Adipocyte (in vitro differentiated cells): ENCODE measurements at regions not wholly inside any gene's neighbourhood (a gene's known extent, or its start where the extent isn't known, plus 50 kb on each side); places are given as distances from the start of the nearest gene placed in this dataset.
A peak's percentile ranks its signal among the peaks of the same experiment; 100 is the strongest.
"Not testable (repeated sequence)": the region's sequence is repeated elsewhere in the genome, so short reads cannot be mapped to it uniquely, and the experiment has no call there.

Experiments
- DNase-seq: peaks from one replicate; pipeline ENCODE4 v3.0.0-alpha.2; 2015; ENCODE audit warnings: low read depth
- H3K27me3 ChIP-seq: replicated peaks from 2 replicates; pipeline ENCODE4 v1.7.0; 2013; ENCODE audit warnings: mild to moderate bottlenecking, low read length, moderate library complexity; ENCODE audit not compliant: control insufficient read depth, insufficient read depth
- H3K36me3 ChIP-seq: 2 replicates; pipeline ENCODE4 v1.7.0; 2013; ENCODE audit warnings: low read length, mild to moderate bottlenecking, moderate library complexity; ENCODE audit not compliant: control insufficient read depth, insufficient read depth, severe bottlenecking
- H3K4me1 ChIP-seq: 2 replicates; pipeline ENCODE4 v1.7.0; 2013; ENCODE audit warnings: mild to moderate bottlenecking, low read length, moderate library complexity; ENCODE audit not compliant: control insufficient read depth, insufficient read depth
- H3K4me3 ChIP-seq: 2 replicates; pipeline ENCODE4 v1.7.0; 2013; ENCODE audit warnings: mild to moderate bottlenecking, low read length, moderate library complexity
- H3K9ac ChIP-seq: 2 replicates; pipeline ENCODE4 v1.7.0; 2013; ENCODE audit warnings: mild to moderate bottlenecking, low read length, moderate library complexity
- H3K9me3 ChIP-seq: 2 replicates; pipeline ENCODE4 v1.7.0; 2013; ENCODE audit warnings: mild to moderate bottlenecking, low read length, moderate library complexity; ENCODE audit not compliant: control insufficient read depth

- not testable (repeated sequence) for H3K27me3 ChIP-seq, DNase-seq, H3K36me3 ChIP-seq, H3K9ac ChIP-seq, H3K4me1 ChIP-seq, H3K9me3 ChIP-seq, H3K4me3 ChIP-seq
These were observed 103.3 kb downstream of the DEFB131A start for GRCh38 chr4:9547470-9547869.

DNA sequence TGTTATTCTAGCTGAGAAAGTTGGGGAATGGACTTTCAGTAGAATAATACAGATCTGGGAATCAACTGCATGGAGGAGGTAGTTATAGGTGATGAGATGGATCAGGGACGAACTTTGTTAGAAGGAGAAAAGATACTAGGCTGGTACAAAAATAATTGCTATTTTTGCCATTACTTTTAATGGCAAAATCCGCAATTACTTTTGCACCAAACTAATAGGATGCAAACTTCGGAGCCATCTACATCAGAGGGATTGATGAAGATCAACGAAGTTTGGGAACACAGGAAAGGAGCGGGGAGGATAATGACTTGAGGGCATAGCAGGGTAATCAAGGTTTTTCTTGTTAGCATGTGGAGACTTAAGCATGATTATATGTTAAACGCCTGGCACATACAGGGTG is 111.9 kb downstream of the DEFB131A start:
- H3K36me3 ChIP-seq, H3K4me3 ChIP-seq, H3K9ac ChIP-seq, H3K27me3 ChIP-seq, H3K4me1 ChIP-seq, DNase-seq, H3K9me3 ChIP-seq: not testable (repeated sequence)

DNA sequence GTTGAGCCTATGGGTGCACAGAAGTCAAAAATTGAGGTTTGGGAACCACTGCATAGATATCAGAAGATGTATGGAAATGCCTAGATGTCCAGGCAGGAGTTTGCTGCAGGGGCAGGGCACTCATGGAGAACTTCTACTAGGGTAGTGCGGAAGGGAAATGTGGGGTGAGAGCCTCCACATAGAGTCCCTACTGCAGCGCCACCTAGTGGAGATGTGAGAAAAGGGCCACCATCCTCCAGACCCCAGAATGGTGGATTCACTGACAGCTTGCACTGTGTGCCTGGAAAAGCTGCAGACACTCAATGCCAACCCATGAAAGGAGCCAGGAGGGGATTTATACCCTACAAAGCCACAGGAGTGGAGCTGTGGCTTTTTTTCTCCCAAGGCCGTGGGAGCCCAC is 133.7 kb downstream of the DEFB131A start:
- not testable (repeated sequence) for H3K36me3 ChIP-seq, DNase-seq, H3K4me3 ChIP-seq, H3K9ac ChIP-seq, H3K4me1 ChIP-seq, H3K9me3 ChIP-seq, H3K27me3 ChIP-seq

DNA sequence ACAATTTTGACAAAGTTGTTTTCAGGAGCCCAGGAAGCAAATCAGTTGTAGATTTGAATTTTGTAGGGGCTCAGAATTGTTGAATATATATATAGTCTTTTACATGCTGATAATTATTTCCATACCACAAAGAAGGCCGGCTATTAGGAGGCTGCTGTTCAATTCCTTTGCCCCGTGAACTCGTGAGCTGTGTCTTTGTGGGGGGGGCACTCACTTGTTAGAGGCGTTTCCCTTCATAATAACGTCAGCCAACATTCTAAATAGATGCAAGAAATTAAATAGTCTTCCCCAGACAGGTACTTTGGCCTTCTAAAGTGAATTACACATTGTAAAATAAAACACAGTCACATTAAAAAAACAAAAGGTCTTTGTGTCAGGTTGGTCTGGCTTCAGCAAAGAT is 138.7 kb downstream of the DEFB131A start:
- DNase-seq = not testable (repeated sequence)

DNA sequence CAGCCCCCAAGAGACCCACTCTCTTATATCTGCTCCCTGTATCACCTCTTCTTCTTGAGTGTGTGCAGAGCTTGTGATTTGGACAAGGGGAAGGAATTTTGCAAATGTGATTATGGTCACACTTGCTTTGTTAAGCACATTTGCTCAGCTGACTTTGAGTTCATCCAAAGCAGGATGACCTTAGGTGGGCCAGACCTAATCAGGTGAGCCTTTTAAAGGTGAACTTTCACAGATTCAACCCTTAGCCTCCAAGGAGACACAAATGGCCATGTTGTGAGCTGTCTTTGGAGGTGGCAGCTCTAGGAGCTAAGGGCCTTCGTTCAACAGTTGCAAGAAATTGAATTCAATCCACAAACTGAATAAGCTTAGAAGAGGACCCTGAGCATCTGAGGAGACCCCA is 147.8 kb downstream of the DEFB131A start:
- H3K9ac ChIP-seq = no peak overlapping the region
- no peaks in the 10 kb centered on the region for H3K9me3 ChIP-seq
- no peaks in the 10 kb centered on the region for H3K4me1 ChIP-seq
- H3K4me3 ChIP-seq = no peak overlapping the region
- DNase-seq = no peak
- no peaks in the 10 kb centered on the region for H3K36me3 ChIP-seq
- H3K27me3 ChIP-seq = no peaks in the 10 kb centered on the region

More for the DNA sequence above, 138.7 kb downstream of the DEFB131A start:
- H3K27me3 ChIP-seq, H3K9me3 ChIP-seq, H3K36me3 ChIP-seq, H3K4me3 ChIP-seq, H3K9ac ChIP-seq, H3K4me1 ChIP-seq: not testable (repeated sequence)

DNA sequence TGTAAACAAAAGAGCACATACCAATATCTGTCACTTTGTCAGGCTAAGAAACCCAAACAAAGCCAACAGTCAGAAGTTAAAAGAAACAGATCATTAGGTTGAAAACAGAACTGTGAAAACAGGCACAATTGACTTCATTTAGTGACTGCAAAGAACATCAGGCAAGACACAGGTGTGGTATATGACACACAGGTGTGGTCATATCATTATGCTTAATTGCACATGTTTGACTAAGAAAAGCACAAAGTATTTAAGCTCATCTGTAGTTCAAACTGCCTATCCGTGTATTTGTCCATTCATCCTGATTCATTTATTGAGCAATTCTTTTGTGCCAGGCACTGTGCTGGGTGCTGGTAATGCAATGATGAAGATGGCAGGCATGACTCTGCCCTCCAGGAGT is 150.7 kb downstream of the DEFB131A start:
- Histone ChIP-seq H3K27me3 (no peaks in the 10 kb centered on the region), H3K36me3 (no peaks in the 10 kb centered on the region), H3K4me1 (no peaks in the 10 kb centered on the region), H3K9ac (no peak overlapping the region), H3K9me3 (no peaks in the 10 kb centered on the region), H3K4me3 (no peak overlapping the region)
- no peak for DNase-seq

GRCh38 chr4:9595531-9595930 is 151.3 kb downstream of the DEFB131A start:
- H3K27me3 ChIP-seq, H3K9ac ChIP-seq, H3K9me3 ChIP-seq, H3K4me3 ChIP-seq, DNase-seq, H3K4me1 ChIP-seq, H3K36me3 ChIP-seq: not testable (repeated sequence)

GRCh38 chr4:9599266-9599665 is 155.1 kb downstream of the DEFB131A start:
- no peak overlapping the region for H3K9ac ChIP-seq
- no peaks in the 10 kb centered on the region for H3K36me3 ChIP-seq
- H3K9me3 ChIP-seq = no peaks in the 10 kb centered on the region
- H3K27me3 ChIP-seq = no peaks in the 10 kb centered on the region
- DNase-seq = no peak
- no peaks in the 10 kb centered on the region for H3K4me1 ChIP-seq
- no peak overlapping the region for H3K4me3 ChIP-seq

DNA sequence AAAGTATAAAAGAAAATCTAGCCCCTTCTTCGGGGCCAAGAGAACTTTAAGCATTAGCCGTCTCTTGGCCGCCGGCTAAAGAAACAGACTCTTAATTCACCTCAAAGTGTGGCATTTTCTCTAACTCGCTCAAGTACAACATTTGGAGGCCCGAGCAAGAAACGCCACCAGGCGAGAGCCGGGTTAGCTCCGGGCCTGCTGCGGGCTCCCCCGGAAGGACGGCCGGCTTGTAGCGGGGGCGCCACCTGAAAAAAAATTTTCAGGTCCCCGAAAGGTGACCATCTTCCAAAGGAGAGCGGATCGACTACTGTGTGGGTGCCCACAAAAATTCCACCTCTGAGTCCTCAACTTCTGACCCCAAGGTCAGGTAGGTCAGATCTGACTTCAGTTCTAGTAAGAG is 156.0 kb downstream of the DEFB131A start:
- Histone ChIP-seq H3K9ac (no peak overlapping the region), H3K4me1 (no peaks in the 10 kb centered on the region), H3K27me3 (no peaks in the 10 kb centered on the region), H3K9me3 (no peaks in the 10 kb centered on the region), H3K4me3 (no peak overlapping the region), H3K36me3 (no peaks in the 10 kb centered on the region)
- DNase-seq = no peak

GRCh38 chr4:9602389-9602914 is 158.2 kb downstream of the DEFB131A start:
- Histone ChIP-seq H3K36me3 (no peaks in the 10 kb centered on the region), H3K27me3 (no peaks in the 10 kb centered on the region), H3K9ac (no peak overlapping the region), H3K4me1 (no peaks in the 10 kb centered on the region), H3K9me3 (no peaks in the 10 kb centered on the region), H3K4me3 (no peak overlapping the region)
- no peak for DNase-seq

DNA sequence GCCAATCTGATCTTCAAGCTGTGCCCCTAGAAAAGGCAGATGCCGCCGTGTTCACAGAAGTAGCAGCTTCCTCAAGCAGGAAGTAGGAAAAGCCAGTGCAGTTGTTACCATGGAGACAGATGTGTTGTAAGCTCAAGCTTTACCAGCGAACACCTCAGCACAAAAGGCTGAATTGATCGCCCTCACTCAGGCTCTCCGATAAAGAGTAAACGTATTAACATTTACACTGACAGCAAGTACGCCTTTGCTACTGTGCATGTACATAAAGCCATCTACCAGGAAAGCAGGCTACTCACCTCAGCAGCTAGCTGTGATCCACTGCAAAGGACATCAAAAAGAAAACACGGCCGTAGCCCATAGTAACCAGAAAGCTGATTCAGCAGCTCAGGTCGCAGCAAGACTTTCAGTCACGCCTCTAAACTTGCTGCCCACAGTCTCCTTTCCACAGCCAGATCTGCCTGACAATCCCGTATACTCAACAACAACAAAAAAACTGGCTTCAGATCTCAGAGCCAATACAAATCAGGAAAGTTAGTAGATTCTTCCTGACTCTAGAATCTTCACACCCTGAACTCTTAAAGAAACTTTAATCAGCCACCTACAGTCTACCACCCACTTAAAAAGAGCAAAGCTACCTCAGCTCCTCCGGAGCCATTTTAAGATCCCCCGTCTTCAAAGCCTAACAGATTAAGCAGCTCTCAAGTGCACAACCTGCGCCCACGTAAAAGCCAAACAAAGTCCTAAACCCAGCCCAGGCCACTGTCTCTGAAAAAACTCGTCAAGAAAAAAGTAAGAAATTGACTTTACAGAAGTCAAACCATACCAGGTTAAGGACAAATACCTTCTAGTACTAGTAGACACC is 160.0 kb downstream of the DEFB131A start:
- not testable (repeated sequence) for H3K9ac ChIP-seq, H3K36me3 ChIP-seq, DNase-seq, H3K27me3 ChIP-seq, H3K9me3 ChIP-seq, H3K4me1 ChIP-seq
- peak overlapping the region; percentile 29 for H3K4me3 ChIP-seq

- H3K9ac ChIP-seq, DNase-seq, H3K36me3 ChIP-seq, H3K4me1 ChIP-seq, H3K4me3 ChIP-seq, H3K27me3 ChIP-seq, H3K9me3 ChIP-seq: not testable (repeated sequence)
These were observed 160.6 kb downstream of the DEFB131A start for GRCh38 chr4:9604893-9605190.
